ENCODE measurements at regions not wholly inside any gene's neighbourhood (a gene's known extent, or its start where the extent isn't known, plus 50 kb on each side); places are given as distances from the start of the nearest gene placed in this dataset.

- no peaks in the 10 kb centered on the region for H4K20me1 ChIP-seq (replicated peaks; ENCODE audit: control insufficient read depth, extremely low read depth, insufficient read depth, low read length)
- DNase-seq (ENCODE audit: low read depth, low spot score) (no peak), FAIRE-seq (no peak)
- H3K27me3 ChIP-seq (ENCODE audit: control insufficient read depth in 2 of 2, insufficient read depth in 2 of 2, low read length in 2 of 2) = no peaks in the 10 kb centered on the region
- H3K4me1 ChIP-seq (ENCODE audit: control insufficient read depth, extremely low read depth, insufficient read depth, low read length) = no peaks in the 10 kb centered on the region
- H3K79me2 ChIP-seq (ENCODE audit: control insufficient read depth, insufficient read depth, low read length) = no peaks in the 10 kb centered on the region
- dilution Hi-C loops (cut with MboI; ENCODE audit: extremely low pct_ligation_motif_present, low sequenced_read_pairs) (no loop called here), intact Hi-C loops (cut with micrococcal nuclease) (no loop called here)
- TF ChIP-seq FOS (IDR thresholded peaks at IDR 0.05; ENCODE audit: borderline replicate concordance, insufficient read depth, low read length) (no peak), MYC (IDR thresholded peaks at IDR 0.05; ENCODE audit: low read depth, low read length) (no peak), EZH2 (IDR thresholded peaks at IDR 0.05; ENCODE audit: borderline replicate concordance, low read depth, low read length, severe bottlenecking) (no peak), GATA2 (IDR thresholded peaks at IDR 0.05; ENCODE audit: insufficient read depth, insufficient read length, low read depth, low read length) (no peak), MAX (IDR thresholded peaks at IDR 0.05; ENCODE audit: insufficient read depth, insufficient read length) (no peak), JUN (IDR thresholded peaks at IDR 0.05; ENCODE audit: borderline replicate concordance, insufficient read depth, insufficient read length, low read depth) (no peak), POLR2A (IDR thresholded peaks at IDR 0.05; ENCODE audit: low read depth, low read length) (no peak), POLR2AphosphoS5 (IDR thresholded peaks at IDR 0.05; ENCODE audit: insufficient read depth, low read depth, low read length) (no peak), CTCF (IDR thresholded peaks at IDR 0.05; ENCODE audit: extremely low read depth in 1 of 2, insufficient read depth in 1 of 2, low read depth in 1 of 2, low read length in 2 of 2) (no peak)
- ChIA-PET POLR2A (no interaction called here), CTCF (no interaction called here)
- H3K9ac ChIP-seq (replicated peaks; ENCODE audit: extremely low read depth, insufficient read depth, low read length) = no peak overlapping the region
- BruUV-seq (replicated peaks) = no TSS peak
- no peak overlapping the region for H3K4me2 ChIP-seq (ENCODE audit: insufficient read depth, low read length)
- H3K27ac ChIP-seq (ENCODE audit: insufficient read depth, low read depth, low read length) = no peak overlapping the region
- no peaks in the 10 kb centered on the region for H3K36me3 ChIP-seq (ENCODE audit: control insufficient read depth in 2 of 2, extremely low read depth in 1 of 2, insufficient read depth in 2 of 2, low read length in 2 of 2)
- H3K9me3 ChIP-seq (replicated peaks; ENCODE audit: control insufficient read depth, insufficient read depth, low read length) = no peaks in the 10 kb centered on the region
- H3K4me3 ChIP-seq (replicated peaks in 1 of 3; ENCODE audit: insufficient read depth in 1 of 3, low read depth in 1 of 3, low read length in 3 of 3) = no peak overlapping the region
- H2AFZ ChIP-seq (ENCODE audit: low read depth, low read length) = no peak overlapping the region
- no peaks in the 10 kb centered on the region for H3K9me1 ChIP-seq (replicated peaks; ENCODE audit: control insufficient read depth, extremely low read depth, insufficient read depth, low read length)
Observed at GRCh38 chrX:106356580-106356979, 188.5 kb downstream of the PWWP3B start.
